ENCODE measurements at regions not wholly inside any gene's neighbourhood (a gene's known extent, or its start where the extent isn't known, plus 50 kb on each side); places are given as distances from the start of the nearest gene placed in this dataset.

GRCh38 chr5:58403822-58404433 lies 56.0 kb downstream of the PLK2 start:
- in situ Hi-C loops (cut with MboI; ENCODE audit: low sequenced_read_pairs in 4 of 4) (no loop called here), intact Hi-C loops (cut with DNase I; ENCODE audit: low total_unique reads) (no loop called here)
- Histone ChIP-seq H3K4me3 (no peak overlapping the region), H3K36me3 (no peaks in the 10 kb centered on the region), H3K4me1 (no peaks in the 10 kb centered on the region), H3K9me3 (no peaks in the 10 kb centered on the region), H3K27me3 (no peaks in the 10 kb centered on the region), H3K27ac (no peak overlapping the region)
- no peak for ATAC-seq
- DNase-seq = no peak
- TF ChIP-seq, protein P1, sequence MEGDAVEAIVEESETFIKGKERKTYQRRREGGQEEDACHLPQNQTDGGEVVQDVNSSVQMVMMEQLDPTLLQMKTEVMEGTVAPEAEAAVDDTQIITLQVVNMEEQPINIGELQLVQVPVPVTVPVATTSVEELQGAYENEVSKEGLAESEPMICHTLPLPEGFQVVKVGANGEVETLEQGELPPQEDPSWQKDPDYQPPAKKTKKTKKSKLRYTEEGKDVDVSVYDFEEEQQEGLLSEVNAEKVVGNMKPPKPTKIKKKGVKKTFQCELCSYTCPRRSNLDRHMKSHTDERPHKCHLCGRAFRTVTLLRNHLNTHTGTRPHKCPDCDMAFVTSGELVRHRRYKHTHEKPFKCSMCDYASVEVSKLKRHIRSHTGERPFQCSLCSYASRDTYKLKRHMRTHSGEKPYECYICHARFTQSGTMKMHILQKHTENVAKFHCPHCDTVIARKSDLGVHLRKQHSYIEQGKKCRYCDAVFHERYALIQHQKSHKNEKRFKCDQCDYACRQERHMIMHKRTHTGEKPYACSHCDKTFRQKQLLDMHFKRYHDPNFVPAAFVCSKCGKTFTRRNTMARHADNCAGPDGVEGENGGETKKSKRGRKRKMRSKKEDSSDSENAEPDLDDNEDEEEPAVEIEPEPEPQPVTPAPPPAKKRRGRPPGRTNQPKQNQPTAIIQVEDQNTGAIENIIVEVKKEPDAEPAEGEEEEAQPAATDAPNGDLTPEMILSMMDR (IDR thresholded peaks at IDR 0.05 in 4 of 5, conservative IDR thresholded peaks at IDR 0.05 in 1 of 5) = no peak
- TF ChIP-seq POLR2A (IDR thresholded peaks at IDR 0.05) = no peak

DNA sequence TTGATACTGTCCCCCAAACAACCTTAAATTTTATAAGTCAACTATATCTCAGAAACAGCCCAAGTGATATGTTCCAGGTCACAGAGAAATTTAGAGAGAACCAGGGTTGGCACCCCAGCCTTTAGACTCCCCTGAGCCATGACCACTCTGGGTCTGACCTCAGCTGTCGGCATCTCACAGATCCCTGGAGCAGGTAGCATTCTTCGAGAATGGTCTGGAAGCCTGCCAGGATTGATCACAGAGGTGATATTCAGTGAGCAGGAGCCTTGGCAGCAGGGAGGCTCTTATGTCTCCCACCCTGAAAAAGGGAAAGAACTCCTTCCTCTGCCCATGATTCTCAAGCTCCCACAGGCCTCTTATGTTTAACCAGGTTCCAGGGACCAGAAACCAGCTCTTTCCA lies 58.2 kb downstream of the PLK2 start:
- H3K9me3 ChIP-seq = no peaks in the 10 kb centered on the region
- intact Hi-C loops (cut with DNase I; ENCODE audit: low total_unique reads) = no loop called here
- no peaks in the 10 kb centered on the region for H3K27me3 ChIP-seq
- H3K4me1 ChIP-seq = no peaks in the 10 kb centered on the region
- no peak overlapping the region for H3K4me3 ChIP-seq
- no peak overlapping the region for H3K27ac ChIP-seq
- ATAC-seq (no peak), DNase-seq (no peak)
- in situ Hi-C loops (cut with MboI; ENCODE audit: low sequenced_read_pairs in 4 of 4) = no loop called here
- no peaks in the 10 kb centered on the region for H3K36me3 ChIP-seq
- TF ChIP-seq, protein P1 (IDR thresholded peaks at IDR 0.05 in 4 of 5, conservative IDR thresholded peaks at IDR 0.05 in 1 of 5) = no peak
- TF ChIP-seq POLR2A (IDR thresholded peaks at IDR 0.05) = no peak

GRCh38 chr5:58400737-58401136 lies 59.1 kb downstream of the PLK2 start:
- Histone ChIP-seq H3K27ac (no peak overlapping the region), H3K4me1 (no peaks in the 10 kb centered on the region), H3K9me3 (no peaks in the 10 kb centered on the region), H3K27me3 (no peaks in the 10 kb centered on the region), H3K36me3 (no peaks in the 10 kb centered on the region), H3K4me3 (no peak overlapping the region)
- ATAC-seq (no peak), DNase-seq (no peak)
- intact Hi-C loops (cut with DNase I; ENCODE audit: low total_unique reads) = no loop called here
- TF ChIP-seq POLR2A (IDR thresholded peaks at IDR 0.05) = no peak
- TF ChIP-seq, protein P1 (IDR thresholded peaks at IDR 0.05 in 4 of 5, conservative IDR thresholded peaks at IDR 0.05 in 1 of 5) = no peak
- in situ Hi-C loops (cut with MboI; ENCODE audit: low sequenced_read_pairs in 4 of 4) = no loop called here

DNA sequence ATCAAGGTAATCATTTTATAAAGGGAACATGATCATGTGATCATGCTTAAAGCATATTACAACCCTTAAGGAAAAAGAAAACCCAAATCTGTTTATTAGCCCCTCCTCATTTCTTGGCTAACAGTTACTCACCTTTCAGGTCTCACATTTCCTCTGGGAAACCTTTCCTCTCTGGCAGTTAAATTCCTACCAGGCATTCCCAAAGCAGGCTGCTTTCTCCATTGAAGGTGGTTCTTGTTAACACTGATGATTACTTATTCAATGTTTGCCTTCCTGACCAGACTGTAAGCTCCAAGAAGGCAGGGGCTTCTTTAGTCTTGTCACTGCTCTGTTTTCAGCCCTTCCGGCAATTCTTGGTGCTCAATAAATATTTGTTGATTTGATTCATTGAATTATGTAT lies 59.9 kb downstream of the PLK2 start:
- H3K27me3 ChIP-seq = no peaks in the 10 kb centered on the region
- no peaks in the 10 kb centered on the region for H3K9me3 ChIP-seq
- in situ Hi-C loops (cut with MboI; ENCODE audit: low sequenced_read_pairs in 4 of 4) (no loop called here), intact Hi-C loops (cut with DNase I; ENCODE audit: low total_unique reads) (no loop called here)
- no peak for ATAC-seq
- H3K4me1 ChIP-seq = no peaks in the 10 kb centered on the region
- H3K36me3 ChIP-seq = no peaks in the 10 kb centered on the region
- TF ChIP-seq POLR2A (IDR thresholded peaks at IDR 0.05) = no peak
- TF ChIP-seq, protein P1 (IDR thresholded peaks at IDR 0.05 in 4 of 5, conservative IDR thresholded peaks at IDR 0.05 in 1 of 5) = no peak
- DNase-seq = no peak
- no peak overlapping the region for H3K27ac ChIP-seq
- H3K4me3 ChIP-seq = no peak overlapping the region

DNA sequence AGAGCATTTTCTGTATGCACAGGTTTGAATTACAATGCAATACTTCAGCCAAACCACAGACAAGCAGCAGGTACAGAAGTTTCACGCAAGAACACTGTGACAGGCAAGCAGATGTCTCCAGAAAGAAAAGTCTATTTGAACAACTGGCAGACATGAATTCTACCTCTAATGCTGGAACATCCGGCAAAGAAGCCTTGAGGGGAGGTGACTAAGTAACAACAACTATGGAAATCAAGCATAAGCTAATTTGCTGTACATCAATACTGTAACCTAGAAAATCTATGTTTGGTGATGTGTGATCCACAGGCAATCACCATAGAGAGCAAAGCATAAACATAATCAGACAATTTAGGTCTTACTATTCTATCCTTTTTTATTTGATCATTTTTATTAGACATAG lies 65.5 kb downstream of the PLK2 start:
- ATAC-seq (no peak), DNase-seq (no peak)
- TF ChIP-seq, protein P1 (IDR thresholded peaks at IDR 0.05 in 4 of 5, conservative IDR thresholded peaks at IDR 0.05 in 1 of 5) = no peak
- TF ChIP-seq POLR2A (IDR thresholded peaks at IDR 0.05) = no peak
- Histone ChIP-seq H3K27ac (no peak overlapping the region), H3K9me3 (no peaks in the 10 kb centered on the region), H3K27me3 (no peaks in the 10 kb centered on the region), H3K4me1 (no peaks in the 10 kb centered on the region), H3K4me3 (no peak overlapping the region), H3K36me3 (no peaks in the 10 kb centered on the region)
- intact Hi-C loops (cut with DNase I; ENCODE audit: low total_unique reads) (no loop called here), in situ Hi-C loops (cut with MboI; ENCODE audit: low sequenced_read_pairs in 4 of 4) (no loop called here)
